Activated CD4-positive, alpha-beta memory T cell treated with anti-CD3 and anti-CD28 coated beads, Interleukin-2, amount 10 ng/mL, durations not matched to agents 7 days and 5 days (primary cell): ENCODE measurements at regions not wholly inside any gene's neighbourhood (a gene's known extent, or its start where the extent isn't known, plus 50 kb on each side); places are given as distances from the start of the nearest gene placed in this dataset.
"Not testable (repeated sequence)": the region's sequence is repeated elsewhere in the genome, so short reads cannot be mapped to it uniquely, and the experiment has no call there.

Experiments used
- CTCF ChIA-PET: fragments of 350-600 bp; sonication (Branson Sonifier 250); formaldehyde crosslinking; loops from one replicate; lab custom pipeline; 2021; ENCODE audit warnings: antibody characterized with exemption, inconsistent platforms; lab: Charles Lee
- POLR2A ChIA-PET: fragments of 350-600 bp; sonication (Branson Sonifier 250); formaldehyde crosslinking; loops from one replicate; lab custom pipeline; 2021; ENCODE audit warnings: antibody characterized with exemption; lab: Charles Lee
- DNase-seq: peaks from one replicate; pipeline ENCODE4 v3.0.0-alpha.2; 2020
- H3K27ac Mint-ChIP-seq: one replicate; pipeline ENCODE4 v1.8.0; 2021; ENCODE audit warnings: mild to moderate bottlenecking, mixed read lengths
- H3K27me3 Mint-ChIP-seq: one replicate; pipeline ENCODE4 v1.8.0; 2021; ENCODE audit warnings: mixed read lengths
- H3K36me3 Mint-ChIP-seq: one replicate; pipeline ENCODE4 v1.8.0; 2021; ENCODE audit warnings: low read depth, mixed read lengths
- H3K4me1 Mint-ChIP-seq: one replicate; pipeline ENCODE4 v1.8.0; 2021; ENCODE audit warnings: mixed read lengths
- H3K4me3 Mint-ChIP-seq: one replicate; pipeline ENCODE4 v1.8.0; 2021; ENCODE audit warnings: mild to moderate bottlenecking, mixed read lengths
- H3K9me3 Mint-ChIP-seq: one replicate; pipeline ENCODE4 v1.8.0; 2021; ENCODE audit warnings: mixed read lengths

DNA sequence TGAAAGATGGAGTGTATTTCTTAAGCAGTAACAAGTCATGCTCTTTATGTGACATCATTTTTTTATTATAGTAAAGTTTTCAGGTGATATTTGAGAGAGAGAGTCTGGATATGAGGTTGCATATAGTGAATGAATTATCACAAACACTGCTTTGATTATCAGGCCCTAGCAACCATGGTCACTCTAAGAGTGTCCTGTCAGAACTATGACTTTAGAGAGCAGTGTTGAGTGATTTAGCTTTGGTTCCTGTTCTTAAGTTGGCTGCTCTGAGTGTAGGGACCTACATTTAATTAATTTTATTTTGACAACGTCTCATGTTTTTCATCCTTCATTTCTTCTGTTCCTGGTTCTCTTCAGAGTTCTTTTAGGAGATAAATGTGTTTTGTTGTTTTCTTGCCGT, 275.5 kb downstream of the KCNJ3 start:
- ChIA-PET CTCF (no interaction called here), POLR2A (no interaction called here)
- H3K27ac Mint-ChIP-seq = no peak overlapping the region
- no peak for DNase-seq
- no peak overlapping the region for H3K4me3 Mint-ChIP-seq
- H3K4me1 Mint-ChIP-seq = no peaks in the 10 kb centered on the region
- H3K36me3 Mint-ChIP-seq = no peaks in the 10 kb centered on the region
- H3K9me3 Mint-ChIP-seq = peaks cover 3% of the 10 kb centered on the region
- H3K27me3 Mint-ChIP-seq = no peaks in the 10 kb centered on the region

DNA sequence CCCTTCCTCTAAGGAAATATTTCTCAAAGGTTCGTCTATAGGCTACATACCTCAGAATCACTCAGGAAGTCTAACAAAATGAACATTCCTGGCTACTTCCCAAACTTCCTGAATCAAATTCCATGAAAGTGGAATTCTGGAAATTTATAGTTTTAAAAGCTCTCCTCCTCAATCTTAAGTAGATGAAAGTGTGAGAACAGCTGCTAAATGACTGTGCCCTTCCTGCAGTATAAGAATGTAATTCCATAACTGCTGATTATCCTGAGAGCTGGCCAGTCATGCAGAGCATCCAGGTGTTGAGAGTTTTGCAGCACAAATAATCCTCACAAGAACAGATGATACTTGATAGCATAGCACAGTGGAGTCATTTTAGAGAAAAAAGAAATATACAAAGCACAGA, 265.0 kb downstream of the KCNJ3 start:
- H3K4me3 Mint-ChIP-seq = no peak overlapping the region
- H3K9me3 Mint-ChIP-seq = peaks cover 9% of the 10 kb centered on the region
- H3K27ac Mint-ChIP-seq = no peak overlapping the region
- POLR2A ChIA-PET = no interaction called here
- no peaks in the 10 kb centered on the region for H3K27me3 Mint-ChIP-seq
- H3K4me1 Mint-ChIP-seq = no peaks in the 10 kb centered on the region
- DNase-seq = no peak
- H3K36me3 Mint-ChIP-seq = no peaks in the 10 kb centered on the region
- CTCF ChIA-PET = no interaction called here

DNA sequence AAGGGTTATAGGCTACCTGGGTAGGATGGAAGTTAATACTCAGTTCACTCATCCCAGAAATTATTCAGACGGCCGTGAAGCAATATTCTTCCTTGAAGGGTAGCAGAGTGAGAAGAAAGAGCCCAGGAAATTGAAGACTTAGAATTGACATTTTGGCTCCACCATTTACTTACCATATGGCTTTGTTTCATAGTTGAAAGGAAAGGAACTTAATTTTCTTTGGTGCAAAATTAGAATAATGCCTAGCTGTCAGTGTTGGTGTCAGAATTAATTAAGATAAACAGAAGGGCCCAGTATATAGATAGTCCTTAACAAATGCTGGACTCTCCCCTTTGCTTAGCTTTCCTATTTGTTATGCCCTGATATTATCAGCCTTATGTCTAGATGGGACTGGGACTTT, 263.2 kb downstream of the KCNJ3 start:
- H3K9me3 Mint-ChIP-seq = peaks cover 7% of the 10 kb centered on the region
- ChIA-PET CTCF (no interaction called here), POLR2A (no interaction called here)
- H3K27me3 Mint-ChIP-seq = no peaks in the 10 kb centered on the region
- no peak overlapping the region for H3K4me3 Mint-ChIP-seq
- no peak for DNase-seq
- no peaks in the 10 kb centered on the region for H3K36me3 Mint-ChIP-seq
- H3K4me1 Mint-ChIP-seq = no peaks in the 10 kb centered on the region
- no peak overlapping the region for H3K27ac Mint-ChIP-seq

DNA sequence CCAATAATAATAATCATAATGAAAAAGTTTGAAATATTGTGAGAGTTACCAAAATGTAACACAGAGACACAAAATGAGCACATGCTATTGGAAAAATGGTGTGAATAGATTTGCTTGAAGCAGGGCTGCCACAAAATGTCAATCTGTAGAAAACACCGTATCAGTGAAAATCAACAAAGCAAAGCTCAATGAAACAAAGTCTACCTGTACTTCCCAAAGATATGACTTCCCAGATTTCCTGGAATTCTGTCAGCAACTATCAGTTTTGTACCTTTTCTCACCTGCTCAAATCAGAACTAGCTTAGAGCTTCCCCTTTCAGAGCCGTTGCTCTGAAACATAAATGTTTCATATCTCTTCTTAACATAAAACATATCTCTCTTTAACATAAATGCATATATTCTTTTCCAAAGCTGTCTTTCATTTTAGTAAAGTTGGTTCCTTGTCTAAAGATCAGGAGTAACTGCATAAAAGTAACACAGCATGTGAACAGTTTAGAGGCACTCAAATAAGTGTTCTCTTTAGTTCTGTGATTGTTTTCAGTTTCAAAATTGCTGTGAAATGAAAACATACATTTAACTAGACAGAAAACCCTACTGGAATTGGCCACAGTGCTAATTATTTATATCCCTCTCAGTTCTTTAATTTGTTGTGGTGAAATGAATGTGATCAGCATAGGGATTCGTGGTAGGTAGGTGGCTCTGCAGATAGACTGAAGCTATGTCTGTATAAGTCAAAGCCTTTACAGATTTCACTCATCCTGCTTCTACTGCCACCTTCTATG, 262.5 kb downstream of the KCNJ3 start:
- CTCF ChIA-PET = no interaction called here
- DNase-seq = no peak
- no peak overlapping the region for H3K4me3 Mint-ChIP-seq
- POLR2A ChIA-PET = no interaction called here
- H3K27ac Mint-ChIP-seq = no peak overlapping the region
- no peaks in the 10 kb centered on the region for H3K4me1 Mint-ChIP-seq
- peaks cover 7% of the 10 kb centered on the region for H3K9me3 Mint-ChIP-seq
- no peaks in the 10 kb centered on the region for H3K27me3 Mint-ChIP-seq
- H3K36me3 Mint-ChIP-seq = no peaks in the 10 kb centered on the region

DNA sequence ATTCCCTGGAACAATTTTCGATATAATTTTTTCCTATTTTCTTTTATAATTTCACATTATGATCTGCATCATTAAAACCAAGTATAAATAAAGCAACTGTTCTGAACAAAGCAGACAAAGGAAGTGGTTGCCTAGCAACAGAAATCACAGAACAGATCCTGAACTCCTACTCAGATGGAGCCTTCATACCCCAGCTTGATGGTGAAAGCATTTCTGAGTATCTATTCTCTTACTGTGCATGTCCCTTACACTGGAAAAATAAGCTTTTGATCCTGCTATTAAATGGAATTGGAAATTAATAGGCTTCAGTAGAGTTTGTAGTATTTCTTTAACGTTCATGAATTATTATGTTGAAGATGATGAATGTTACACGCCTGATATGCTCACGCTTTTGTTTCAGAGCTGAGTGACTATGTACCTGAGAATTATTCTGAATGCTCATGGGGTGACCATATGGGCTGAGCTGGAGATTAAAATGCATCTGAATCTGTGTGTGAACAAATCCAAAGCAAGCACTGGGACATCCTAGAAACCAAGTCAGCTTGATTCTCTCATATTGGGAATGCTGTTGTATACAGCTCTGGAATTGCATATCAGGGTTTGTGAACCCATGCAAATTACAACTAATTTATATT, 254.0 kb downstream of the KCNJ3 start:
- CTCF ChIA-PET = no interaction called here
- no peaks in the 10 kb centered on the region for H3K36me3 Mint-ChIP-seq
- no peak for DNase-seq
- H3K4me1 Mint-ChIP-seq = no peaks in the 10 kb centered on the region
- no peak overlapping the region for H3K4me3 Mint-ChIP-seq
- POLR2A ChIA-PET = no interaction called here
- no peaks in the 10 kb centered on the region for H3K27me3 Mint-ChIP-seq
- H3K9me3 Mint-ChIP-seq = peaks cover 3% of the 10 kb centered on the region
- H3K27ac Mint-ChIP-seq = no peak overlapping the region

DNA sequence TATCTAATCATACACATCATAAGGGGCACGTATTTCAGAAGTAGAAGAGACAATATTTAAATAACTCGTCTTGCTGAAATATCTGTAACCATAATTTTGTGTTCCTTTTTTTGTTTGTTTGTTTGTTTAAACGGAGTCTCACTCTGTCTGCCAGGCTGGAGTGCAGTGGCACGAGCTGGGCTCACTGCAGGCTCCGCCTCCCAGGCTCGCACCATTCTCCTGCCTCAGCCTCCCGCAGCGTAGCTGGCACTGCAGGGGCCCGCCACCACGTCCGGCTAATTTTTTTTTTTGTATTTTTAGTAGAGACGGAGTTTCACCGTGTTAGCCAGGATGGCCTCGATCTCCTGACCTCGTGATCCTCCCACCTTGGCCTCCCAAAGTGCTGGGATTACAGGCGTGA, 248.9 kb downstream of the KCNJ3 start:
- H3K27ac Mint-ChIP-seq, CTCF ChIA-PET, H3K36me3 Mint-ChIP-seq, H3K4me3 Mint-ChIP-seq, H3K4me1 Mint-ChIP-seq, H3K27me3 Mint-ChIP-seq, DNase-seq, POLR2A ChIA-PET, H3K9me3 Mint-ChIP-seq: not testable (repeated sequence)

DNA sequence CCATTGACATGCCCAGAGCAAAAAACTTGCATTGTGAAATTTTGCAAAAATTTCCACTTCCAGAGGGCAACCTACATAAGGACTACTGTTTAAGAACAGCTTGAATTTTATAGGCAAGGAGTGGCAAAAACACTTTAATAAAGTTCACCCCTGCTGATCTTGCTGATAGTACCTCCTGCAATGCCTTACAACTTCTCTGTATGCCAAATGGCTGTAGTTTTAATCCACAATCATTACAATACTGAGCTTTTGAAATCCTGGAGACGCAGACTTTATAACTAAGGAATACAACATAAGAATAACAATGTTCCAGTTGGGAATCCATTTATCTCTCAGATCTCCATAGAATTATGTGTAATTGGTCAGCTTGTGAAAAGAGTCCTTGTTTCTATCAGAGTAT, 247.5 kb downstream of the KCNJ3 start:
- H3K27ac Mint-ChIP-seq = no peak overlapping the region
- H3K27me3 Mint-ChIP-seq = no peaks in the 10 kb centered on the region
- POLR2A ChIA-PET = no interaction called here
- CTCF ChIA-PET = no interaction called here
- no peak overlapping the region for H3K4me3 Mint-ChIP-seq
- H3K36me3 Mint-ChIP-seq = no peaks in the 10 kb centered on the region
- no peak for DNase-seq
- no peaks in the 10 kb centered on the region for H3K4me1 Mint-ChIP-seq
- H3K9me3 Mint-ChIP-seq = peaks cover 2% of the 10 kb centered on the region

DNA sequence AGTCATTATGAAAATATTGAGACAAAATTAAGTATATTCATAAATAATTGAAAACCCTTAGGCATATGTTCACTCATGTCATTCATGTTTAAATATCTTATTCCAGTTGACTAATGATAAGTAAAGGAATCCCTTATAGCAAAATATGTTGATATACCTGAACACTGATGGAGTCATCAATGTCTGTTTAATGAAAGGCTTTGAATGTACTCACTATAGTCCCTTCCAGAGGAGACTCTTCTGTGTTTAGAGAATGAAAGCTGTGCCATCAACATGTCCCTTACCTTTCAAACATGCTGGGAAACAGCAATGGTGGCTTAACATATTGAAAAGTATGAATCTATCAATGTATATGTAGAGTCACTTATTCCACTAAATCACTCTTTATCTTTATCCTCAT, 242.9 kb downstream of the KCNJ3 start:
- no peak overlapping the region for H3K4me3 Mint-ChIP-seq
- no peaks in the 10 kb centered on the region for H3K27me3 Mint-ChIP-seq
- H3K36me3 Mint-ChIP-seq = no peaks in the 10 kb centered on the region
- ChIA-PET POLR2A (no interaction called here), CTCF (no interaction called here)
- DNase-seq = no peak
- H3K27ac Mint-ChIP-seq = no peak overlapping the region
- H3K9me3 Mint-ChIP-seq = peaks cover 2% of the 10 kb centered on the region
- H3K4me1 Mint-ChIP-seq = no peaks in the 10 kb centered on the region

DNA sequence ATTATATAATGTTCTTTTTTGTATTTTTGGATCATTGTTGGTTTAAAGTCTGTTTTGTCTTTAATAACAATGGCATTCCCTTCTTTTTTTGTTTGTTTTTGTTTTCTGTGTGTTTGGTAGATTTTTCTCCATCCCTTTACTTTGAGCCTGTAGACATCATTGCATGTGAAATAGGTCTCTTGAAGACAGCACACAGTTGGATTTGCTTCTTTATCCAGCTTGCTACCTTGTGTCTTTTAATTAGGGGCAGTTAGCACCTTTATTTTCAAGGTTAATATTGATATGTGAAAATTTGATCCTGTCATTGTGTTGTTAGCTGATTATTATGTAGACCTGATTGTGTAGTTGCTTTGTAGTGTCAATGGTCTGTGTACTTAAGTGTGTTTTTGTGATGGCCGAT, 235.7 kb downstream of the KCNJ3 start:
- Mint-ChIP-seq H3K27me3 (no peaks in the 10 kb centered on the region), H3K9me3 (peaks cover 4% of the 10 kb centered on the region), H3K36me3 (no peaks in the 10 kb centered on the region), H3K4me1 (no peaks in the 10 kb centered on the region), H3K27ac (no peak overlapping the region), H3K4me3 (no peak overlapping the region)
- ChIA-PET POLR2A (no interaction called here), CTCF (no interaction called here)
- DNase-seq = no peak

DNA sequence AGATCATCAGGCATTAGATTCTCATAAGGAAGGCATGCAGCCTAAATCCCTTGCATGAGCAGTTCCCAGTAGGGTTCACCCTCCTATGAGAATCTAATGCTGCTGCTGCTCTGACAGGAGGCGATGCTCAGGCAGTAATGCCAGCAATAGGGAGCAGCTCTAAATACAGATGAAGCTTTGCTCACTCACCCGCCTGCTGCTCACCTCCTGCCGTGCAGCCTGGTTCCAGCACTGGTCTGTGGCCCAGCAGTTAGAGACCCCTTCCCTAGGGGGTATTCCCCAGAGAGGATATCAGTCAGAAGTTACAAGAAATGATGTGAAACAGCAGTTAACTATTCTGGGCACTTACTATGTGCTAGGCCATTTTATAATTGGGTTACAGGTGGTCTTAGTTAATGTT, 226.0 kb downstream of the KCNJ3 start:
- no peaks in the 10 kb centered on the region for H3K27me3 Mint-ChIP-seq
- H3K36me3 Mint-ChIP-seq = no peaks in the 10 kb centered on the region
- H3K4me1 Mint-ChIP-seq = no peaks in the 10 kb centered on the region
- H3K27ac Mint-ChIP-seq = no peak overlapping the region
- H3K4me3 Mint-ChIP-seq = no peak overlapping the region
- POLR2A ChIA-PET = no interaction called here
- no peak for DNase-seq
- CTCF ChIA-PET = no interaction called here
- H3K9me3 Mint-ChIP-seq = no peaks in the 10 kb centered on the region

DNA sequence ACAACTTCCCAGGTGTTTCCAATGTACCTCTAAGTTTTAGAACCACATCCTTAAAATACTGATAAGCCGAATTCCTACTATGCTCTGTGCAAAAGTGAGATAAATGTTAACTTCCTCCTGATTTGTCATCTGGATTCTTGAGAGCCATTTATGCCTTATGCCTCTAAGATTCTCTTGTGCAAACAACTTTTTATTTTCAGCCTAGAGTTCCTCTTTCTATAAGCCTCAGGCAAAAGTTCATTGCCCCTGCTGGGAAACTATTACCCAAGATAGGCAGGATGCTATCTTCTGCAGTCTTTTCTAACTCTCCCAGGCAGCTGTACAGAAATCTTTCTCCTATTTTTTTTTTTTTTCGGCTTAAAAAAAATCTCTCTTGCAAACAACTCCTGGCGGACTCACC, 216.1 kb downstream of the KCNJ3 start:
- DNase-seq = no peak
- POLR2A ChIA-PET = no interaction called here
- no peaks in the 10 kb centered on the region for H3K9me3 Mint-ChIP-seq
- H3K27me3 Mint-ChIP-seq = no peaks in the 10 kb centered on the region
- no peaks in the 10 kb centered on the region for H3K36me3 Mint-ChIP-seq
- H3K4me3 Mint-ChIP-seq = no peak overlapping the region
- no peaks in the 10 kb centered on the region for H3K4me1 Mint-ChIP-seq
- H3K27ac Mint-ChIP-seq = no peak overlapping the region
- CTCF ChIA-PET = no interaction called here

DNA sequence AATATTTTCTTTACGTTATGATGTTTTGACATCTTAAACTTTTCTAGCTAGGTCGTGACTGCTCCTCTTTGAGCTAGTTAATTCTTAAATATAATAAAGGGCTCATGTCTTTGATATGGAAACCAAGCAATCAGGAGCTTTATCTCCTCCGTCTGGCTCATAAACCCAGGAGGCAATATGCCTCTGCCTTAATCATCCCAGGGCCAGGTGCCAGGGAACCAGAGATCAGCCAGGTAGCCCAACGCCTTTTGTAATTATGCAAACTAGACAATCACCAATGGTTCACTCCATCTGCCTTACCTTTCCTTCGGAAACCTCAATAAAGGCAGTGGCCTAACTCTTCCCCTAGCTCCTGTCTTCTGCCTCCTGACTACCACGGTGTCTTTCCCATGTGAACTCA, 213.7 kb downstream of the KCNJ3 start:
- H3K36me3 Mint-ChIP-seq = no peaks in the 10 kb centered on the region
- H3K4me3 Mint-ChIP-seq = no peak overlapping the region
- no peaks in the 10 kb centered on the region for H3K27me3 Mint-ChIP-seq
- H3K9me3 Mint-ChIP-seq = no peaks in the 10 kb centered on the region
- no peaks in the 10 kb centered on the region for H3K4me1 Mint-ChIP-seq
- CTCF ChIA-PET = no interaction called here
- no peak overlapping the region for H3K27ac Mint-ChIP-seq
- POLR2A ChIA-PET = no interaction called here
- no peak for DNase-seq

DNA sequence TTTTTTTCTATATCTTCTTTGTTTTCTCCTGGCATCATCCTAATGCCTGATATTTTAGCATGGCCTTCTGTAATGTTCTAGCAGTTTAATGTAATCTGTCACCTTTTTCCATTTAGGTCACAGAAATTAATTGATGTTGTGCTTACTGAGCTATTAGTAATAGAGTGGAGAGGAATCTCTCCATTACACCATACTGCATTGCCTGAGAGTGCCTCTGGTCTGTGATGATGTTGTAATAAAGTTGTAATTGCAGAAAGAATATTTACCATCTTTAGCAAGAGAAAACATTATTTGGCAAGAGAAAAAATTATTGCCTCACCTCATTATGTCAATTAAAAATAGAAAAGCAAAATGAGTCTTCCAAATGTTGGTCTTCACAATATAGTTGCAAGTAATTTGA, 213.2 kb downstream of the KCNJ3 start:
- CTCF ChIA-PET = no interaction called here
- Mint-ChIP-seq H3K9me3 (no peaks in the 10 kb centered on the region), H3K4me1 (no peaks in the 10 kb centered on the region), H3K27ac (no peak overlapping the region), H3K4me3 (no peak overlapping the region), H3K36me3 (no peaks in the 10 kb centered on the region), H3K27me3 (no peaks in the 10 kb centered on the region)
- POLR2A ChIA-PET = no interaction called here
- DNase-seq = no peak

DNA sequence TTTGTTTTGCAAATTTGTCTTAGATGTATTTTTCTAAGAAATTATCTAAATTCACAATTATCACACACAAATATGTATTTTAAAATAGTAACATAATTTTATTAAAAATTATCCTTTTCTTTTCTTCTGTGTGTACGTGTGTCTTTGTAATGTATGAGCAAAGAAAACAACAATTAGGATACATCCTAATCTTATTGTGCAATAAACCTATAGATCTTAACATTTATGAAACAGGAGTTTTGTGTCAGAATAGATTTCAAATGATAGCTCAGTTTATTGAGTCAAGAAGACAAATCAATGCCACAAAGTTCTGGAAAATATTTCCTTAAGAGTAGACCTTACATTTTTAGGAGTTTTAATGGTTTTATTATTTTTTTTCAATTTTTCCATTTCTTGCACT, 212.2 kb downstream of the KCNJ3 start:
- Mint-ChIP-seq H3K4me1 (no peaks in the 10 kb centered on the region), H3K27ac (no peak overlapping the region), H3K27me3 (no peaks in the 10 kb centered on the region), H3K4me3 (no peak overlapping the region), H3K9me3 (no peaks in the 10 kb centered on the region), H3K36me3 (no peaks in the 10 kb centered on the region)
- POLR2A ChIA-PET = no interaction called here
- no peak for DNase-seq
- CTCF ChIA-PET = no interaction called here
